GM12873 (cell line): ENCODE measurements at regions not wholly inside any gene's neighbourhood (a gene's known extent, or its start where the extent isn't known, plus 50 kb on each side); places are given as distances from the start of the nearest gene placed in this dataset.

Experiments
- TF ChIP-seq, protein P1 (sequence below): IDR thresholded peaks from 2 replicates; pipeline ENCODE4 v1.5.1; 2012; ENCODE audit warnings: low read depth, mild to moderate bottlenecking, moderate library complexity, low read length, control low read depth; ENCODE audit not compliant: insufficient read depth; ENCODE audit errors: missing control alignments

DNA sequence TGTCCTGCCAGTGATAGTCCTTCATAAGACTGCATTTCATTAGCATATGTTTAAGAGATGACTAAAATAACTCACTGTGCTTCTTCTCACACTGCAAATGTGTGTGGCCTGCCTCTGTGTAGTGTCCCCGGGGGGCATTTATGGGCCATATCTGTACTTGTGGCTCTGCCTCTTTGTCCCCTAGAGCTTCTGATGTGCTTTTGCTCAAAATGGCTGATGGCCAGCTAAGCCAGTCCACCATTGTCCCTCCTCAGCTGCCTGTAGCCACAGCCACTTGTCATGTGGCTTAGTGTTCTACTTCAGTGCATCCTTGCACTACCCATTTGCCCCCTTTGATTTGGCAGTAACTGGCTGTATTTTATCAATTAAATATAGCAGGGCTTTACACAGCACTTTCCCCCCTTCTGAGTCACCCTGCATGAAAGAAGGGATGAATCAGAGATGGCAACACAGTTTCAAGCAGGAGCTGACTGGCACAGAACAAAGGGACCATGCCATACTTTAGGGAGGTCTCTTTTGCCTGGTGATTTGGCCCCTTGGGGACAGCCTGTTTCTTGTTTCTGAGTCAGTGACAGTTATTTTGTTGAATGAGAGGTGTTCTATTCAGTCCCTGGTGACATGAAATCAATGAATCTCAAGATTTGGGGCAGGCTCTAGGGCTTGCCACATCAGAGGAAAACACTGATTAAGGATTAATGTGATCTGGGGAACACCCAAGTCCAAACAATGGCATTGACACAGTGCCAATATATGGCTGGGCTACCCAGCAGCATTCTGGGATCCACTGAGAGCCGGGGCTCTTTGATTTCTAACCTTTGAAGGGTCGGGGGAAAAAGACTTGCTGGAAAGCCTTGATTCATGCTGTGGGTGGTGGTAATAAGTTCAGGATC lies 245.5 kb downstream of the SMARCA2 start:
- TF ChIP-seq, protein P1, sequence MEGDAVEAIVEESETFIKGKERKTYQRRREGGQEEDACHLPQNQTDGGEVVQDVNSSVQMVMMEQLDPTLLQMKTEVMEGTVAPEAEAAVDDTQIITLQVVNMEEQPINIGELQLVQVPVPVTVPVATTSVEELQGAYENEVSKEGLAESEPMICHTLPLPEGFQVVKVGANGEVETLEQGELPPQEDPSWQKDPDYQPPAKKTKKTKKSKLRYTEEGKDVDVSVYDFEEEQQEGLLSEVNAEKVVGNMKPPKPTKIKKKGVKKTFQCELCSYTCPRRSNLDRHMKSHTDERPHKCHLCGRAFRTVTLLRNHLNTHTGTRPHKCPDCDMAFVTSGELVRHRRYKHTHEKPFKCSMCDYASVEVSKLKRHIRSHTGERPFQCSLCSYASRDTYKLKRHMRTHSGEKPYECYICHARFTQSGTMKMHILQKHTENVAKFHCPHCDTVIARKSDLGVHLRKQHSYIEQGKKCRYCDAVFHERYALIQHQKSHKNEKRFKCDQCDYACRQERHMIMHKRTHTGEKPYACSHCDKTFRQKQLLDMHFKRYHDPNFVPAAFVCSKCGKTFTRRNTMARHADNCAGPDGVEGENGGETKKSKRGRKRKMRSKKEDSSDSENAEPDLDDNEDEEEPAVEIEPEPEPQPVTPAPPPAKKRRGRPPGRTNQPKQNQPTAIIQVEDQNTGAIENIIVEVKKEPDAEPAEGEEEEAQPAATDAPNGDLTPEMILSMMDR, result no peak

DNA sequence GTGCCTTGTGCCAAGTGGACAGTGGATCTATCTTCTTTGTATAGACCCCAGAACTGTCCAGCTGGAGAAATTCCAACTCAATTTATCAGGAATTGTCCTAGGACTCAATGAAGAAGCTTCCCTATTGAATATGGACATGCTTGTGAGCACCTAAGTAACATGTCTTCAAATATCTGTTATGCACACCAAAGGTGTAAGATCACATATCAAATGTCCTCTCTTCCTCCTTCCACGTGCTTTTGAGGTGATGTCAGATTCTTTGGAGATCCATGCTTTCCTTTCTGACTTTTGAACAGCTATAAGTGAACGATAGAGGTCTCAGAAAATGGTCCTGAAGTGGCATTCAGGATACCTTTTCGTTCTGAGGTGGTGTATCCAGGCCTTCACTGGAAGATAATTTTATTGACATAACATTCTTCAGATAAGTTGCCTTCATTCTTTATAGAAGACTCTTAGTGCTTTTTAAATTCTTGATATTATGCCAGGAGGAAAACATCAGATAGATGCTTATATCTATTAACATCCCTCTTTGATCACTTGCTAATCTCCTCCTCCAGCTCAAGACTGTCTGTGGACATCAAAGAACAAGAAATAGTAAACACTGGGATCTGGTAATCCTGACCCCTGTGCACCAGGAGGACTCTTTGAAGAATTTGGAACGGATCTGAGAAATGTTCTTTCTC lies 246.4 kb downstream of the SMARCA2 start:
- TF ChIP-seq, protein P1, result no peak

DNA sequence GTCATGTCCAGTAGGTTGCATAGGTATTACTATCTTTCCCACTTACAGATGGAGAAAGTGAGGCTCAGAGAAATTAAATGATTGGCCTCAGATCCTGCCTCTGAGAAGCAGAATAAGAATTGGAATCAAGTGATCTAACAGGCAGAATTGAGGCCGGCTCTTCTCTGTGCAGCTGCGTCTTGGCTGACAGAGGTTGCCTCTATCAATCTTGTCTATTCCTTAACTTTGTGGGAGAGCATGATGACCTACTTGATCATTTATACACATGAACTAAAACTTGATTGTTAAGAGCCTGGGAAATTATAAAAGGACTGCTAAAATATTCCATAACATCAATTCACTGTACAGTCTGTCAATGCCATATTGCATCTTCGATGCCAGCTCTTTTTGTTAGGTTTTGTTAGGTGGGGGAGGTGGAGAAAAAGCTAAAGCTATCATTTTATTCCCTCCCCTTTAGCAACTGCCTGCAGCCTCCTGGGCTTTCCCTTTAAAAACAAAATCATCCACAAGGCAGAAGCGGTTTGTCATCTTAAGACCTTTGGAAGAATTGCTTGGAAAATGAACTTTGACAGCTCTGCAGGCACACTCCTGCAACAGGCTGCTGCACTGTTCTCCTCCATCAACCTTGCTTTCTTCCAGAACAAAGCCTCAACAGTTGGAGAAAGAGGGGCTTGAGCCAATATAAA lies 247.4 kb downstream of the SMARCA2 start:
- TF ChIP-seq, protein P1, result no peak

- TF ChIP-seq, protein P1, result no peak
Measured at GRCh38 chr9:2263111-2263510, 248.0 kb downstream of the SMARCA2 start.

DNA sequence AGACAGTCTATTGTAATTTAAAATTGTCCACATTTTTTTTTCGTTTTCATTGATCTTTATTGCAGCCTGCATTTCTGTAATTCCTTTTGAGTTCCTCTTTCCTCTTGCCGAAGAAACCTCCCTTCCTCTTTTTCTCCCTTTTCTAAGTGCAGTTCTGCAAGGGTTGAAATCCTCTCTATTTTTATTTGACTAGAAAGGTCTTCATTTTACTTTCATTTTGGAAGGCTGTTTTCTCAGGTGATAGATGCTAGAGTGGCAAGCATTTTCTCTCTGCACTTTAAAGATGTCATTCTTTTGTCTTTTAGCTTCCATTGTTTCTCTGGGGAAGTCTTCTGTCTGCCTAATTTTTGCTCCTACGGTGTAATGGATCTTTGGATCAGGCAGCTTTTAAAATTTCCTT lies 248.5 kb downstream of the SMARCA2 start:
- TF ChIP-seq, protein P1, result no peak

- TF ChIP-seq, protein P1, result no peak
Measured at GRCh38 chr9:2264081-2264480, 248.9 kb downstream of the SMARCA2 start.

DNA sequence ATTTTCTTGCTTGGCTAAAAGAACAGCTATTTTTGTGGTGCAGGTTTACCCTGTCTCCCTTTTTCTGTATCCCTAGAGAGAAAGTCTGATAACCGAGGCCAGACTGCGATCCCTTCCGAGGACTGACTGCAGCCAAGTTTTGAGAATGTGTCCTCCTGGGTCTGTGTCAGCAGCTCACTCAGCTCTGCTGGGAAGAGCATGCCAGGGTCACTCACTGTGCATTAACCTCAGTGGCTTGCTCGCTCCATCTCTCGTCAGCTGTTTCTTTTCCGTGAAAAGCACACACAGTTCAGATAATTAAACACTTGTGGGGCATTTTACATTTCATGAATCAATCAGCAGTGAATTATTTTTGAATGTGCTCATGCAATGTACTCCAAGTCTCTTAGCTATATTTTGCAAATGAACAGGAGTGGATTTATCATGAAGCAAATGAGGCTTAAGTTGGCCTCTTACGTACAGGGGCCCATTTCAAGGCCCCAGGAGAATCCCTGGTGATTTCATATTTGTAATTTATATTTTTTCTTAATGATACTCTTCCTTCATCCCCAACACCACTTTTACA lies 252.1 kb downstream of the SMARCA2 start:
- TF ChIP-seq, protein P1, result no peak
